C4-2B (cell line): ENCODE measurements at regions not wholly inside any gene's neighbourhood (a gene's known extent, or its start where the extent isn't known, plus 50 kb on each side); places are given as distances from the start of the nearest gene placed in this dataset.

Experiments used
- ZFX ChIP-seq: fragments of 450-650 bp; IDR thresholded peaks from 2 replicates; pipeline ENCODE4 v1.6.1; 2017
- TF ChIP-seq, protein P1 (sequence below): fragments of 450-650 bp; conservative IDR thresholded peaks from 2 replicates; pipeline ENCODE4 v1.5.1; 2017; ENCODE audit warnings: mild to moderate bottlenecking

DNA sequence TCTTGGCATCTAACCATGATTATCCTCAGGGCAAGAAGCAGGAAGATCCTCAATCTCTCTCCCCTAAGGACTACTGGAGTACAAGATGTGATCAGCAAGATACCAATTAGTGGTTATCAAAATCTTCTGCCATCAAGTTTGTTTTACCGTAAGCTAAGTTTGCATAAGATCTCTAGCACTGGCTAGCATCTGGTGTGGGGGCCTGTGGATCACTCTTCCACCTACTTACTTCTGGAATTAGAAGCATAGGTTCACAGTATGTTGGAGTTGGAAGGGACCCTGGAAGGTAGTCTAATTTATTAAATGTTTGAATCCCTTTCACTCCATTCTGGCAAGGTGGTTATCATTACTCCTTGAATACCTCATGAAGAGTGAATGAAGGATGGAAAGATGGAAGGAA, 93.3 kb upstream of the BANK1 start:
- TF ChIP-seq, protein P1, sequence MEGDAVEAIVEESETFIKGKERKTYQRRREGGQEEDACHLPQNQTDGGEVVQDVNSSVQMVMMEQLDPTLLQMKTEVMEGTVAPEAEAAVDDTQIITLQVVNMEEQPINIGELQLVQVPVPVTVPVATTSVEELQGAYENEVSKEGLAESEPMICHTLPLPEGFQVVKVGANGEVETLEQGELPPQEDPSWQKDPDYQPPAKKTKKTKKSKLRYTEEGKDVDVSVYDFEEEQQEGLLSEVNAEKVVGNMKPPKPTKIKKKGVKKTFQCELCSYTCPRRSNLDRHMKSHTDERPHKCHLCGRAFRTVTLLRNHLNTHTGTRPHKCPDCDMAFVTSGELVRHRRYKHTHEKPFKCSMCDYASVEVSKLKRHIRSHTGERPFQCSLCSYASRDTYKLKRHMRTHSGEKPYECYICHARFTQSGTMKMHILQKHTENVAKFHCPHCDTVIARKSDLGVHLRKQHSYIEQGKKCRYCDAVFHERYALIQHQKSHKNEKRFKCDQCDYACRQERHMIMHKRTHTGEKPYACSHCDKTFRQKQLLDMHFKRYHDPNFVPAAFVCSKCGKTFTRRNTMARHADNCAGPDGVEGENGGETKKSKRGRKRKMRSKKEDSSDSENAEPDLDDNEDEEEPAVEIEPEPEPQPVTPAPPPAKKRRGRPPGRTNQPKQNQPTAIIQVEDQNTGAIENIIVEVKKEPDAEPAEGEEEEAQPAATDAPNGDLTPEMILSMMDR: no peak
- TF ChIP-seq ZFX: no peak
